ENCODE measurements at regions not wholly inside any gene's neighbourhood (a gene's known extent, or its start where the extent isn't known, plus 50 kb on each side); places are given as distances from the start of the nearest gene placed in this dataset.

- TF ChIP-seq CTCF (IDR thresholded peaks at IDR 0.05; ENCODE audit: control extremely low read depth, extremely low read depth) = no peak
- Histone ChIP-seq H3K27me3 (ENCODE audit: control insufficient read depth in 3 of 3, insufficient read depth in 3 of 3, low read length in 2 of 3) (no peaks in the 10 kb centered on the region), H3K4me1 (ENCODE audit: control insufficient read depth in 5 of 5, insufficient read depth in 5 of 5, low read length in 5 of 5) (peaks cover 0 to 3% (median 0%) of the 10 kb centered on the region in 5 donors), H3K9ac (ENCODE audit: insufficient read depth in 1 of 2, low read length in 2 of 2) (no peak overlapping the region), H3K36me3 (ENCODE audit: control insufficient read depth in 4 of 4, insufficient read depth in 4 of 4, low read length in 4 of 4) (no peaks in the 10 kb centered on the region), H3K9me3 (ENCODE audit: control insufficient read depth in 4 of 4, insufficient read depth in 3 of 4, low read length in 3 of 4) (no peaks in the 10 kb centered on the region), H3K27ac (ENCODE audit: low read depth in 1 of 2, low read length in 1 of 2) (no peak overlapping the region), H3K4me3 (no peak overlapping the region)
- 86 to 94% methylated on average over 4 of the region's 4 CpGs for WGBS, 2 donors
- ATAC-seq (ENCODE audit: insufficient read depth, low FRiP score) (no peak), DNase-seq (no peak)
Observed at GRCh38 chr1:184267747-184268146, 119.1 kb upstream of the C1orf21 start.

- no peaks in the 10 kb centered on the region for H3K27me3 ChIP-seq (ENCODE audit: control insufficient read depth in 3 of 3, insufficient read depth in 3 of 3, low read length in 2 of 3)
- no peaks in the 10 kb centered on the region for H3K36me3 ChIP-seq (ENCODE audit: control insufficient read depth in 4 of 4, insufficient read depth in 4 of 4, low read length in 4 of 4)
- no peak for TF ChIP-seq CTCF (IDR thresholded peaks at IDR 0.05; ENCODE audit: control extremely low read depth, extremely low read depth)
- no peak overlapping the region for H3K27ac ChIP-seq (ENCODE audit: low read depth in 1 of 2, low read length in 1 of 2)
- no peak overlapping the region for H3K9ac ChIP-seq (ENCODE audit: insufficient read depth in 1 of 2, low read length in 2 of 2)
- ATAC-seq (ENCODE audit: insufficient read depth, low FRiP score) (no peak), DNase-seq (no peak)
- WGBS, 2 donors = 74 to 77% methylated on average over 3 of the region's 3 CpGs
- no peaks in the 10 kb centered on the region for H3K9me3 ChIP-seq (ENCODE audit: control insufficient read depth in 4 of 4, insufficient read depth in 3 of 4, low read length in 3 of 4)
- peaks cover 0 to 2% (median 0%) of the 10 kb centered on the region in 5 donors for H3K4me1 ChIP-seq (ENCODE audit: control insufficient read depth in 5 of 5, insufficient read depth in 5 of 5, low read length in 5 of 5)
- no peak overlapping the region for H3K4me3 ChIP-seq
Observed at GRCh38 chr1:184270556-184270955, 116.3 kb upstream of the C1orf21 start.

GRCh38 chr1:184272175-184272866 is 114.5 kb upstream of the C1orf21 start:
- Histone ChIP-seq H3K27me3 (ENCODE audit: control insufficient read depth in 3 of 3, insufficient read depth in 3 of 3, low read length in 2 of 3) (no peaks in the 10 kb centered on the region), H3K9ac (ENCODE audit: insufficient read depth in 1 of 2, low read length in 2 of 2) (no peak overlapping the region), H3K4me1 (ENCODE audit: control insufficient read depth in 5 of 5, insufficient read depth in 5 of 5, low read length in 5 of 5) (no peaks in the 10 kb centered on the region), H3K36me3 (ENCODE audit: control insufficient read depth in 4 of 4, insufficient read depth in 4 of 4, low read length in 4 of 4) (no peaks in the 10 kb centered on the region), H3K4me3 (no peak overlapping the region), H3K27ac (ENCODE audit: low read depth in 1 of 2, low read length in 1 of 2) (no peak overlapping the region), H3K9me3 (ENCODE audit: control insufficient read depth in 4 of 4, insufficient read depth in 3 of 4, low read length in 3 of 4) (no peaks in the 10 kb centered on the region)
- DNase-seq = no peak
- ATAC-seq (ENCODE audit: insufficient read depth, low FRiP score) = no peak
- WGBS, 2 donors = 74 to 83% methylated on average over 5 of the region's 5 CpGs
- no peak for TF ChIP-seq CTCF (IDR thresholded peaks at IDR 0.05; ENCODE audit: control extremely low read depth, extremely low read depth)

GRCh38 chr1:184276416-184276815 is 110.4 kb upstream of the C1orf21 start:
- Histone ChIP-seq H3K4me3 (no peak overlapping the region), H3K9ac (ENCODE audit: insufficient read depth in 1 of 2, low read length in 2 of 2) (no peak overlapping the region), H3K4me1 (ENCODE audit: control insufficient read depth in 5 of 5, insufficient read depth in 5 of 5, low read length in 5 of 5) (no peaks in the 10 kb centered on the region), H3K27me3 (ENCODE audit: control insufficient read depth in 3 of 3, insufficient read depth in 3 of 3, low read length in 2 of 3) (no peaks in the 10 kb centered on the region), H3K9me3 (ENCODE audit: control insufficient read depth in 4 of 4, insufficient read depth in 3 of 4, low read length in 3 of 4) (no peaks in the 10 kb centered on the region), H3K27ac (ENCODE audit: low read depth in 1 of 2, low read length in 1 of 2) (no peak overlapping the region), H3K36me3 (ENCODE audit: control insufficient read depth in 4 of 4, insufficient read depth in 4 of 4, low read length in 4 of 4) (no peaks in the 10 kb centered on the region)
- DNase-seq (no peak), ATAC-seq (ENCODE audit: insufficient read depth, low FRiP score) (no peak)
- WGBS, 2 donors = 91 to 92% methylated on average over 3 of the region's 3 CpGs
- no peak for TF ChIP-seq CTCF (IDR thresholded peaks at IDR 0.05; ENCODE audit: control extremely low read depth, extremely low read depth)
